ENCODE measurements at regions not wholly inside any gene's neighbourhood (a gene's known extent, or its start where the extent isn't known, plus 50 kb on each side); places are given as distances from the start of the nearest gene placed in this dataset.
"Not testable (repeated sequence)": the region's sequence is repeated elsewhere in the genome, so short reads cannot be mapped to it uniquely, and the experiment has no call there.

- H3K4me3 ChIP-seq (ENCODE audit: extremely low read depth, insufficient read depth, low read length, poor library complexity, severe bottlenecking) = peak overlapping the region; percentile 76
- WGBS, 2 experiments (ENCODE audit: insufficient coverage in 2 of 2) = 35 to 40% methylated on average over 1 to 2 of the region's 3 CpGs
- peak overlapping the region; percentile 99 for H3K27ac ChIP-seq (ENCODE audit: low read depth, low read length, severe bottlenecking)
- no peaks in the 10 kb centered on the region for H3K4me1 ChIP-seq (ENCODE audit: control insufficient read depth, insufficient read depth, low read length, poor library complexity, severe bottlenecking)
- no peaks in the 10 kb centered on the region for H3K36me3 ChIP-seq (ENCODE audit: control insufficient read depth, insufficient read depth, low read length)
- no peaks in the 10 kb centered on the region for H3K9me3 ChIP-seq (ENCODE audit: control insufficient read depth, low read length)
These were observed 75.9 kb downstream of the OR2B2 start for GRCh38 chr6:27836141-27836782.

GRCh38 chr6:27834879-27835549, 77.2 kb downstream of the OR2B2 start:
- H3K36me3 ChIP-seq (ENCODE audit: control insufficient read depth, insufficient read depth, low read length) = no peaks in the 10 kb centered on the region
- H3K4me1 ChIP-seq (ENCODE audit: control insufficient read depth, insufficient read depth, low read length, poor library complexity, severe bottlenecking) = no peaks in the 10 kb centered on the region
- H3K9me3 ChIP-seq (ENCODE audit: control insufficient read depth, low read length) = no peaks in the 10 kb centered on the region
- H3K27ac ChIP-seq (ENCODE audit: low read depth, low read length, severe bottlenecking) = no peak overlapping the region
- WGBS, 2 experiments (ENCODE audit: insufficient coverage in 2 of 2) = 80 to 83% methylated on average over 3 of the region's 4 CpGs
- no peak overlapping the region for H3K4me3 ChIP-seq (ENCODE audit: extremely low read depth, insufficient read depth, low read length, poor library complexity, severe bottlenecking)

GRCh38 chr6:27834384-27834783, 77.8 kb downstream of the OR2B2 start:
- WGBS, 2 experiments (ENCODE audit: insufficient coverage in 2 of 2) = no CpG with 5 or more reads among the region's 1 CpG

GRCh38 chr6:27831434-27832081, 80.6 kb downstream of the OR2B2 start:
- H3K36me3 ChIP-seq (ENCODE audit: control insufficient read depth, insufficient read depth, low read length); H3K4me1 ChIP-seq (ENCODE audit: control insufficient read depth, insufficient read depth, low read length, poor library complexity, severe bottlenecking); H3K9me3 ChIP-seq (ENCODE audit: control insufficient read depth, low read length): not testable (repeated sequence)
- 0 to 3% methylated on average over 8 of the region's 26 CpGs for WGBS, 2 experiments (ENCODE audit: insufficient coverage in 2 of 2)
- Histone ChIP-seq H3K4me3 (ENCODE audit: extremely low read depth, insufficient read depth, low read length, poor library complexity, severe bottlenecking) (peak overlapping the region; percentile 72), H3K27ac (ENCODE audit: low read depth, low read length, severe bottlenecking) (peak overlapping the region; percentile 69)

More at GRCh38 chr6:27834384-27834783, 77.8 kb downstream of the OR2B2 start:
- Histone ChIP-seq H3K4me1 (ENCODE audit: control insufficient read depth, insufficient read depth, low read length, poor library complexity, severe bottlenecking) (no peaks in the 10 kb centered on the region), H3K4me3 (ENCODE audit: extremely low read depth, insufficient read depth, low read length, poor library complexity, severe bottlenecking) (no peak overlapping the region), H3K36me3 (ENCODE audit: control insufficient read depth, insufficient read depth, low read length) (no peaks in the 10 kb centered on the region), H3K9me3 (ENCODE audit: control insufficient read depth, low read length) (no peaks in the 10 kb centered on the region), H3K27ac (ENCODE audit: low read depth, low read length, severe bottlenecking) (no peak overlapping the region)

- 0 to 2% methylated on average over 20 to 23 of the region's 52 CpGs for WGBS, 2 experiments (ENCODE audit: insufficient coverage in 2 of 2)
- H3K9me3 ChIP-seq (ENCODE audit: control insufficient read depth, low read length); H3K36me3 ChIP-seq (ENCODE audit: control insufficient read depth, insufficient read depth, low read length); H3K4me1 ChIP-seq (ENCODE audit: control insufficient read depth, insufficient read depth, low read length, poor library complexity, severe bottlenecking): not testable (repeated sequence)
- Histone ChIP-seq H3K4me3 (ENCODE audit: extremely low read depth, insufficient read depth, low read length, poor library complexity, severe bottlenecking) (peak overlapping the region; percentile 72), H3K27ac (ENCODE audit: low read depth, low read length, severe bottlenecking) (peak overlapping the region; percentile 93)
These were observed 81.4 kb downstream of the OR2B2 start for GRCh38 chr6:27830600-27831433.

GRCh38 chr6:27830212-27830599, 82.0 kb downstream of the OR2B2 start:
- Histone ChIP-seq H3K36me3 (ENCODE audit: control insufficient read depth, insufficient read depth, low read length) (peaks cover 7% of the 10 kb centered on the region), H3K4me3 (ENCODE audit: extremely low read depth, insufficient read depth, low read length, poor library complexity, severe bottlenecking) (peak overlapping the region; percentile 72), H3K9me3 (ENCODE audit: control insufficient read depth, low read length) (peaks cover 2% of the 10 kb centered on the region), H3K4me1 (ENCODE audit: control insufficient read depth, insufficient read depth, low read length, poor library complexity, severe bottlenecking) (no peaks in the 10 kb centered on the region), H3K27ac (ENCODE audit: low read depth, low read length, severe bottlenecking) (peak overlapping the region; percentile 93)
- 0 to 8% methylated on average over 1 to 2 of the region's 5 CpGs for WGBS, 2 experiments (ENCODE audit: insufficient coverage in 2 of 2)

GRCh38 chr6:27829453-27830211, 82.6 kb downstream of the OR2B2 start:
- H3K9me3 ChIP-seq (ENCODE audit: control insufficient read depth, low read length) = peaks cover 2% of the 10 kb centered on the region
- 92 to 98% methylated on average over 6 to 7 of the region's 9 CpGs for WGBS, 2 experiments (ENCODE audit: insufficient coverage in 2 of 2)

GRCh38 chr6:27827477-27827876, 84.7 kb downstream of the OR2B2 start:
- H3K4me1 ChIP-seq (ENCODE audit: control insufficient read depth, insufficient read depth, low read length, poor library complexity, severe bottlenecking) = not testable (repeated sequence)
- WGBS, 2 experiments (ENCODE audit: insufficient coverage in 2 of 2) = 98 to 100% methylated on average over 1 to 7 of the region's 35 CpGs

More at GRCh38 chr6:27829453-27830211, 82.6 kb downstream of the OR2B2 start:
- Histone ChIP-seq H3K4me1 (ENCODE audit: control insufficient read depth, insufficient read depth, low read length, poor library complexity, severe bottlenecking) (no peaks in the 10 kb centered on the region), H3K4me3 (ENCODE audit: extremely low read depth, insufficient read depth, low read length, poor library complexity, severe bottlenecking) (peak overlapping the region; percentile 72), H3K36me3 (ENCODE audit: control insufficient read depth, insufficient read depth, low read length) (peaks cover 7% of the 10 kb centered on the region), H3K27ac (ENCODE audit: low read depth, low read length, severe bottlenecking) (peak overlapping the region; percentile 93)

GRCh38 chr6:27826612-27826985, 85.6 kb downstream of the OR2B2 start:
- H3K4me1 ChIP-seq (ENCODE audit: control insufficient read depth, insufficient read depth, low read length, poor library complexity, severe bottlenecking); H3K27ac ChIP-seq (ENCODE audit: low read depth, low read length, severe bottlenecking); H3K4me3 ChIP-seq (ENCODE audit: extremely low read depth, insufficient read depth, low read length, poor library complexity, severe bottlenecking); H3K36me3 ChIP-seq (ENCODE audit: control insufficient read depth, insufficient read depth, low read length); H3K9me3 ChIP-seq (ENCODE audit: control insufficient read depth, low read length): not testable (repeated sequence)
- 100% methylated on average over 2 of the region's 30 CpGs; no CpG with 5 or more reads in 1 of the 2 experiments for WGBS, 2 experiments (ENCODE audit: insufficient coverage in 2 of 2)

More at GRCh38 chr6:27827477-27827876, 84.7 kb downstream of the OR2B2 start:
- H3K36me3 ChIP-seq (ENCODE audit: control insufficient read depth, insufficient read depth, low read length); H3K4me3 ChIP-seq (ENCODE audit: extremely low read depth, insufficient read depth, low read length, poor library complexity, severe bottlenecking); H3K27ac ChIP-seq (ENCODE audit: low read depth, low read length, severe bottlenecking); H3K9me3 ChIP-seq (ENCODE audit: control insufficient read depth, low read length): not testable (repeated sequence)

All from mesodermal cell (in vitro differentiated cells).